Posterior cingulate gyrus (tissue), 11 donors: ENCODE measurements at regions not wholly inside any gene's neighbourhood (a gene's known extent, or its start where the extent isn't known, plus 50 kb on each side); places are given as distances from the start of the nearest gene placed in this dataset.
"Not testable (repeated sequence)": the region's sequence is repeated elsewhere in the genome, so short reads cannot be mapped to it uniquely, and the experiment has no call there.

Source experiments
- DNase-seq, 10 donors: peaks; one replicate each; pipeline versions ENCODE4 v3.0.0 to v3.0.0-alpha.2; 2020 to 2021; ENCODE audit warnings: mixed read lengths in 3 of 10
- intact Hi-C: fragments of 100-400 bp; cut with DNase I; formaldehyde crosslinking; loops from one replicate; pipeline ENCODE4 v1.15.1; 2023

GRCh38 chr3:35146256-35147035 lies 492.9 kb upstream of the ARPP21 start:
- DNase-seq = peak in 3 of 10 donors; percentile 26 to 51 (median 48)
- intact Hi-C loops = not testable (repeated sequence)

- intact Hi-C loops = no loop called here
- DNase-seq = no peak
Measured at GRCh38 chr3:35183927-35184675, 455.2 kb upstream of the ARPP21 start.

- intact Hi-C loops = no loop called here
- no peak for DNase-seq
Measured at GRCh38 chr3:35184775-35185174, 454.6 kb upstream of the ARPP21 start.

GRCh38 chr3:35187908-35188307 lies 451.4 kb upstream of the ARPP21 start:
- DNase-seq = no peak
- intact Hi-C loops = no loop called here

GRCh38 chr3:35194666-35195065 lies 444.7 kb upstream of the ARPP21 start:
- intact Hi-C loops = no loop called here
- no peak for DNase-seq

GRCh38 chr3:35198857-35199256 lies 440.5 kb upstream of the ARPP21 start:
- intact Hi-C loops = no loop called here
- peak in 6 of 10 donors; percentile 13 to 73 (median 40) for DNase-seq

GRCh38 chr3:35200056-35200455 lies 439.3 kb upstream of the ARPP21 start:
- no peak for DNase-seq
- intact Hi-C loops = no loop called here

GRCh38 chr3:35201211-35201610 lies 438.1 kb upstream of the ARPP21 start:
- intact Hi-C loops = no loop called here
- no peak for DNase-seq

GRCh38 chr3:35215525-35216500 lies 423.5 kb upstream of the ARPP21 start:
- DNase-seq = peak in 4 of 10 donors; percentile 15 to 74 (median 68)
- intact Hi-C loops = no loop called here

- intact Hi-C loops = no loop called here
- peak in 3 of 10 donors; percentile 49 to 77 (median 52) for DNase-seq
Measured at GRCh38 chr3:35216501-35217266, 422.6 kb upstream of the ARPP21 start.

- DNase-seq = no peak
- intact Hi-C loops = no loop called here
Measured at GRCh38 chr3:35223632-35224394, 415.5 kb upstream of the ARPP21 start.

GRCh38 chr3:35224565-35225295 lies 414.6 kb upstream of the ARPP21 start:
- intact Hi-C loops = no loop called here
- no peak for DNase-seq

- intact Hi-C loops = no loop called here
- no peak for DNase-seq
Measured at GRCh38 chr3:35241236-35241635, 398.1 kb upstream of the ARPP21 start.

GRCh38 chr3:35254917-35255316 lies 384.4 kb upstream of the ARPP21 start:
- DNase-seq = no peak
- intact Hi-C loops = no loop called here

- intact Hi-C loops = no loop called here
- no peak for DNase-seq
Measured at GRCh38 chr3:35257641-35258040, 381.7 kb upstream of the ARPP21 start.

GRCh38 chr3:35262406-35262805 lies 376.9 kb upstream of the ARPP21 start:
- DNase-seq = no peak
- intact Hi-C loops = no loop called here

- DNase-seq = no peak
Measured at GRCh38 chr3:35263477-35263876, 375.8 kb upstream of the ARPP21 start.

GRCh38 chr3:35266065-35266464 lies 373.3 kb upstream of the ARPP21 start:
- peak in 2 of 10 donors; percentile 51 to 59 for DNase-seq
- intact Hi-C loops = not testable (repeated sequence)

More at GRCh38 chr3:35263477-35263876, 375.8 kb upstream of the ARPP21 start:
- intact Hi-C loops = no loop called here
